Body of pancreas (tissue), 4 donors: ENCODE measurements at regions not wholly inside any gene's neighbourhood (a gene's known extent, or its start where the extent isn't known, plus 50 kb on each side); places are given as distances from the start of the nearest gene placed in this dataset.

ENCODE experiments used
- ATAC-seq: fragments of 150-250 bp; one replicate; pipeline ENCODE4 v1.9.1; 2016
- DNase-seq, 4 donors: peaks; one replicate each; pipeline ENCODE4 v3.0.0-alpha.2; 2019
- H3K27ac ChIP-seq, 4 donors: fragments of 200-600 bp; sonication (generic); 1 replicate in 3 of 4; 2 replicates in 1 of 4; pipeline versions ENCODE4 v1.5.1 to v1.6.1; 2016 to 2019; ENCODE audit warnings: mild to moderate bottlenecking in 1 of 4, mixed read lengths in 1 of 4, moderate library complexity in 1 of 4
- H3K27me3 ChIP-seq, 2 donors: fragments of 200-600 bp; sonication (generic); one replicate each; pipeline ENCODE4 v1.6.0; 2016; ENCODE audit warnings: mild to moderate bottlenecking in 1 of 2
- H3K36me3 ChIP-seq, 2 donors: fragments of 200-600 bp; sonication (generic); replicated peaks in 1 of 2; 2 replicates each; pipeline ENCODE4 v1.5.1; 2016; ENCODE audit warnings: low read depth in 2 of 2; ENCODE audit not compliant: insufficient read depth in 1 of 2
- H3K4me1 ChIP-seq: fragments of 200-600 bp; sonication (generic); one replicate; pipeline ENCODE4 v1.6.0; 2016
- H3K4me3 ChIP-seq, 2 donors: fragments of 200-600 bp; sonication (generic); 1 replicate in 1 of 2; 2 replicates in 1 of 2; pipeline ENCODE4 v1.5.1; 2016 to 2019
- H3K9me3 ChIP-seq, 3 donors: fragments of 200-600 bp; sonication (generic); 1 replicate in 2 of 3; 2 replicates in 1 of 3; pipeline ENCODE4 v1.5.1; 2016
- POLR2A ChIP-seq, 3 donors: fragments of 450-650 bp; IDR thresholded peaks; one replicate each; pipeline ENCODE4 v1.6.1; 2016; ENCODE audit warnings: antibody characterized with exemption in 3 of 3, mild to moderate bottlenecking in 2 of 3
- WGBS, 2 donors: methylation state at CpG; one replicate each; pipeline ENCODE4 v1.1.5; 2017; 5-methylcytosine and 5-hydroxymethylcytosine counted together
- intact Hi-C: fragments of 100-400 bp; cut with DNase I; formaldehyde crosslinking; loops from one replicate; pipeline ENCODE4 v1.15.1; 2023
- TF ChIP-seq, protein P1 (sequence below), 7 experiments: fragments of 450-650 bp in 4 of 7; fragments of 200-600 bp in 3 of 7; sonication (generic) in 3 of 7; IDR thresholded peaks; one replicate each; pipeline ENCODE4 v1.5.1; 2016 to 2019; ENCODE audit warnings: antibody characterized with exemption in 7 of 7

DNA sequence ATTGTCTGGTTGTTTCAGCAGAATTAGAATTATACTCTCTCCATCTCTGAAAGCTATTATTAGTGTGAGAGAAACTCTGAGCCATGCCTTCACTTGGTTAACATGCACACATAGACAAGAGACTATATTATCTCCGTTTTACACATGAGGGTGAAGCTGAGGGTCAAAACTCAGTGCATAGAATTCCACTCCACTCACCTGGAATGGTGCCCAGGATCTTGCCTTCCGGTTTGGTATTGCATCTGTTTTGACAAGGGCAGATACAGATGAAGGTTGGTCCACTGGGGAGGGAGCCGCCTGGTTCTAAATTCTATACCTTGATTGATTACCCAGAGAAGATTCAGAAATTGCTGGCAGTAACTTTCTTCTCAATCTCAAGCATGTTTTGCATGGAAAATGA, 149.5 kb upstream of the PELI2 start:
- Histone ChIP-seq H3K36me3 (no peaks in the 10 kb centered on the region), H3K4me1 (no peaks in the 10 kb centered on the region), H3K9me3 (no peaks in the 10 kb centered on the region), H3K27ac (no peak overlapping the region), H3K27me3 (no peaks in the 10 kb centered on the region), H3K4me3 (no peak overlapping the region)
- WGBS, 2 donors, result 24 to 34% methylated on average over 3 of the region's 3 CpGs
- DNase-seq (peak in 1 of 4 donors; percentile 17), ATAC-seq (no peak)
- intact Hi-C loops, result no loop called here
- TF ChIP-seq, protein P1, sequence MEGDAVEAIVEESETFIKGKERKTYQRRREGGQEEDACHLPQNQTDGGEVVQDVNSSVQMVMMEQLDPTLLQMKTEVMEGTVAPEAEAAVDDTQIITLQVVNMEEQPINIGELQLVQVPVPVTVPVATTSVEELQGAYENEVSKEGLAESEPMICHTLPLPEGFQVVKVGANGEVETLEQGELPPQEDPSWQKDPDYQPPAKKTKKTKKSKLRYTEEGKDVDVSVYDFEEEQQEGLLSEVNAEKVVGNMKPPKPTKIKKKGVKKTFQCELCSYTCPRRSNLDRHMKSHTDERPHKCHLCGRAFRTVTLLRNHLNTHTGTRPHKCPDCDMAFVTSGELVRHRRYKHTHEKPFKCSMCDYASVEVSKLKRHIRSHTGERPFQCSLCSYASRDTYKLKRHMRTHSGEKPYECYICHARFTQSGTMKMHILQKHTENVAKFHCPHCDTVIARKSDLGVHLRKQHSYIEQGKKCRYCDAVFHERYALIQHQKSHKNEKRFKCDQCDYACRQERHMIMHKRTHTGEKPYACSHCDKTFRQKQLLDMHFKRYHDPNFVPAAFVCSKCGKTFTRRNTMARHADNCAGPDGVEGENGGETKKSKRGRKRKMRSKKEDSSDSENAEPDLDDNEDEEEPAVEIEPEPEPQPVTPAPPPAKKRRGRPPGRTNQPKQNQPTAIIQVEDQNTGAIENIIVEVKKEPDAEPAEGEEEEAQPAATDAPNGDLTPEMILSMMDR (IDR thresholded peaks at IDR 0.05), result no peak
- no peak for TF ChIP-seq POLR2A (IDR thresholded peaks at IDR 0.05)

DNA sequence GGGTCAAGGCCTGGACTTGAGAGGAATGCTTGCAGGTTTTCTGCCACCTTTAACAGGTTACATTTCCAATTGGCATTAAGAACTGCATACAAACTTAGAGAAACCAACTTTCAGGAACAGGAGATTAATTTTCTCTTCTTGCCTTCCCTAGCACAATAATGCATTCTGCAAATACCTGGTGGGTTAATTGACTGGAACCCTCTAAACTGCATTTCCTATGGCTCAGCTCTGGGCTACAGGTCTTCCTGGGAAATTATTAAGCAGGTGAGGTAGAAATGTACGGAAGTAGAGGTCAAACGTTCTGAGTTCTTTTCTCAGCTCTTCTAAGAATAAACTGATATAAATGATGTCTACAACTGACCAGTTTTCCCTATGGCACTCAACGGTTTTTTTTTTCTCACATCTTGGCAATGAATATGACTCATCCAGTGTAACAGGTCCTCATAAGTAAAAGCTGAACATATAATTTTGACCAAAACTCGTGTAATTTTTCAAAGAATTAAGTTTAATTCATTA, 144.9 kb upstream of the PELI2 start:
- H3K27ac ChIP-seq, result no peak overlapping the region
- ATAC-seq (no peak), DNase-seq (no peak)
- TF ChIP-seq POLR2A (IDR thresholded peaks at IDR 0.05), result no peak
- TF ChIP-seq, protein P1 (IDR thresholded peaks at IDR 0.05), result no peak
- H3K4me3 ChIP-seq, result no peak overlapping the region
- intact Hi-C loops, result no loop called here
- no peaks in the 10 kb centered on the region for H3K36me3 ChIP-seq
- no peaks in the 10 kb centered on the region for H3K27me3 ChIP-seq
- H3K9me3 ChIP-seq, result no peaks in the 10 kb centered on the region
- WGBS, 2 donors, result 63 to 70% methylated on average over 4 of the region's 4 CpGs
- peaks cover 30% of the 10 kb centered on the region for H3K4me1 ChIP-seq

- H3K4me3 ChIP-seq, result no peak overlapping the region
- 79 to 83% methylated on average over 3 of the region's 3 CpGs for WGBS, 2 donors
- H3K4me1 ChIP-seq, result peaks cover 37% of the 10 kb centered on the region
- H3K9me3 ChIP-seq, result no peaks in the 10 kb centered on the region
- H3K36me3 ChIP-seq, result no peaks in the 10 kb centered on the region
- intact Hi-C loops, result no loop called here
- ATAC-seq (no peak), DNase-seq (no peak)
- peak overlapping the region in 1 of 4 donors; percentile 55 for H3K27ac ChIP-seq
- H3K27me3 ChIP-seq, result no peaks in the 10 kb centered on the region
- TF ChIP-seq POLR2A (IDR thresholded peaks at IDR 0.05), result no peak
- TF ChIP-seq, protein P1 (IDR thresholded peaks at IDR 0.05), result no peak
Measured at GRCh38 chr14:55973911-55974630, 144.1 kb upstream of the PELI2 start.

DNA sequence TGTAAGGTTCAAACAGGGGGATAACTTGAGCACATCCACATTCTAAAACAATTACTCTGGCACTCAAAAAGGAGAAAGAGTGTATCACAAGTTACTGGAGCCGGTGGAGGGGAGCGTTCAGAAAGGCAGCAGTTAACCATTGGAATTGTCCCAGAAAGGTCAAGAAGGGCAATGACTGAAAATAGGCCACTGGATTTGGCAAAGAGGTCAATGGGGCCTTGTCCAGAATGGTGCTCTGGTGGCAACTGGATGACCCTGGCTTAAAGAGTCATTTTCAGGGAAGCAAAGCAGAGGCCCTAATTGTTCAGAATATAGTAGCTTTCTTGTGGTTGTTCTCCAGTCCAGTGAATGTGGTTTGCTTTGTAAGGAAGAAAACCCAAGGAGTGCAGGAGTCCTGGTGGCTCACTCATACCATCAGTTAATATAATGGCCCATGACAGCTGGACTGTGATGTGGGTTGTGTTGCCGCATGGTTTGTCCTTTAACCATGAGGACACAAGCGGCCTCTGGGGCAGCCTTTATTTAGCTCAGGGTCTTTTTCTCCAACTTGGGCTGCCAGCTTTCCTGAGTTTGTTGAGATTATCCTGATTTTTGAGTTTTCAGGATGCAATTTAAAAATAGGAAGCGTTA, 142.8 kb upstream of the PELI2 start:
- H3K9me3 ChIP-seq, result no peaks in the 10 kb centered on the region
- TF ChIP-seq, protein P1 (IDR thresholded peaks at IDR 0.05), result no peak
- peaks cover 38% of the 10 kb centered on the region for H3K4me1 ChIP-seq
- H3K27ac ChIP-seq, result peak overlapping the region in 2 of 4 donors; percentile 55 to 82
- no peaks in the 10 kb centered on the region for H3K27me3 ChIP-seq
- no peaks in the 10 kb centered on the region for H3K36me3 ChIP-seq
- ATAC-seq, result no peak
- 95 to 96% methylated on average over 5 of the region's 5 CpGs for WGBS, 2 donors
- no peak overlapping the region for H3K4me3 ChIP-seq
- no peak for DNase-seq
- intact Hi-C loops, result no loop called here
